Loucy (cell line): ENCODE measurements at regions not wholly inside any gene's neighbourhood (a gene's known extent, or its start where the extent isn't known, plus 50 kb on each side); places are given as distances from the start of the nearest gene placed in this dataset.

Experiments used
- H2AFZ ChIP-seq: fragments of 200-600 bp; sonication (generic); 2 replicates; pipeline ENCODE4 v1.6.0; 2016; ENCODE audit warnings: antibody characterized with exemption, mild to moderate bottlenecking, low read length, moderate library complexity
- H3F3A ChIP-seq: fragments of 200-600 bp; 2 replicates; pipeline ENCODE4 v1.6.0; 2016; ENCODE audit warnings: antibody characterized with exemption, low read depth, mild to moderate bottlenecking
- H3K27me3 ChIP-seq: fragments of 200-600 bp; sonication (generic); 2 replicates; pipeline ENCODE4 v1.6.1; 2014; ENCODE audit warnings: low read length, mild to moderate bottlenecking; ENCODE audit not compliant: insufficient read depth, poor library complexity, severe bottlenecking
- H3K36me3 ChIP-seq: fragments of 200-600 bp; sonication (generic); 2 replicates; pipeline ENCODE4 v1.6.1; 2016; ENCODE audit warnings: low read length; ENCODE audit not compliant: insufficient read depth
- H3K4me1 ChIP-seq: fragments of 200-600 bp; sonication (generic); 2 replicates; pipeline ENCODE4 v1.5.1; 2014; ENCODE audit warnings: low read length, mild to moderate bottlenecking; ENCODE audit not compliant: insufficient read depth, poor library complexity, severe bottlenecking
- H3K4me2 ChIP-seq: fragments of 200-600 bp; sonication (generic); 2 replicates; pipeline ENCODE4 v1.6.0; 2014; ENCODE audit warnings: antibody characterized with exemption, low read length, low read depth, mild to moderate bottlenecking; ENCODE audit not compliant: poor library complexity, severe bottlenecking
- H3K4me3 ChIP-seq: fragments of 200-600 bp; sonication (generic); 2 replicates; pipeline ENCODE4 v1.5.1; 2014; ENCODE audit warnings: low read length, mild to moderate bottlenecking, mixed read lengths; ENCODE audit not compliant: poor library complexity, severe bottlenecking
- H3K79me2 ChIP-seq: fragments of 200-600 bp; sonication (generic); 2 replicates; pipeline ENCODE4 v1.6.1; 2014; ENCODE audit warnings: low read length; ENCODE audit not compliant: insufficient read depth
- H3K9ac ChIP-seq: fragments of 200-600 bp; sonication (generic); 2 replicates; pipeline ENCODE4 v1.6.0; 2014; ENCODE audit warnings: mild to moderate bottlenecking, low read depth, low read length, moderate library complexity; ENCODE audit not compliant: poor library complexity, severe bottlenecking
- H3K9me2 ChIP-seq: fragments of 200-600 bp; sonication (generic); replicated peaks from 2 replicates; pipeline ENCODE4 v1.6.1; 2016; ENCODE audit warnings: low read depth, low read length, mixed read lengths
- H3K9me3 ChIP-seq: fragments of 200-600 bp; sonication (generic); 2 replicates; pipeline ENCODE4 v1.6.1; 2014; ENCODE audit warnings: mild to moderate bottlenecking, antibody characterized with exemption, low read length, low read depth; ENCODE audit not compliant: insufficient read depth
- H4K20me1 ChIP-seq: fragments of 200-600 bp; sonication (generic); 2 replicates; pipeline ENCODE4 v1.6.0; 2014; ENCODE audit warnings: antibody characterized with exemption, low read length, mild to moderate bottlenecking; ENCODE audit not compliant: insufficient read depth, poor library complexity, severe bottlenecking
- EZH2phosphoT487 ChIP-seq: fragments of 200-600 bp; IDR thresholded peaks from 2 replicates; pipeline ENCODE4 v1.6.1; 2018; ENCODE audit warnings: antibody characterized with exemption, mild to moderate bottlenecking, moderate library complexity, borderline replicate concordance
- TF ChIP-seq, protein P1 (sequence below): fragments of 200-600 bp; sonication (generic); conservative IDR thresholded peaks from 2 replicates; pipeline ENCODE4 v1.5.1; 2014; ENCODE audit warnings: mild to moderate bottlenecking, antibody characterized with exemption, low read length

DNA sequence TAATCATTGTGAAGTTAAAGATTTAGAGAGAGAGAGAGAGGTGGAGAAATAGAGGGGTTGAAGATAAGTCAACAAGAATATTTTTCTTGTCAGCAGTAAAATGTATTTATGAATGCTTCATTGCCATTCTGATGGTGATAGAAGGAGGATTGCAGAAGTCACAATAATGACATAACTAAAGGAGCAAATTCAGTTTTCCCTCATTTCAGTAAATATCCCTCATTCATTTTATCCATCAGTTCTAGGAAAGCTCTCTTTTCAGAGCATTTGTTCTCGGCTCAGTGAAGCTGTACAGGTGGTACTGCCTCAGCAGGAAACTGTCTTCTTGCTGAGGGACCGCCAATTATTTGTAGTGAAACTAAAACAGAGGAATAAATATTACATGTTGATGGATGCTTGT, 681.4 kb downstream of the CETN3 start:
- H3K27me3 ChIP-seq, result no peaks in the 10 kb centered on the region
- H4K20me1 ChIP-seq, result no peaks in the 10 kb centered on the region
- no peak overlapping the region for H3K4me3 ChIP-seq
- no peaks in the 10 kb centered on the region for H3K4me1 ChIP-seq
- no peak overlapping the region for H3K4me2 ChIP-seq
- H3K79me2 ChIP-seq, result no peaks in the 10 kb centered on the region
- no peaks in the 10 kb centered on the region for H3F3A ChIP-seq
- no peaks in the 10 kb centered on the region for H3K9me2 ChIP-seq
- H3K36me3 ChIP-seq, result no peaks in the 10 kb centered on the region
- H3K9ac ChIP-seq, result no peak overlapping the region
- no peaks in the 10 kb centered on the region for H3K9me3 ChIP-seq
- H2AFZ ChIP-seq, result no peak overlapping the region
- TF ChIP-seq EZH2phosphoT487, result no peak
- TF ChIP-seq, protein P1, sequence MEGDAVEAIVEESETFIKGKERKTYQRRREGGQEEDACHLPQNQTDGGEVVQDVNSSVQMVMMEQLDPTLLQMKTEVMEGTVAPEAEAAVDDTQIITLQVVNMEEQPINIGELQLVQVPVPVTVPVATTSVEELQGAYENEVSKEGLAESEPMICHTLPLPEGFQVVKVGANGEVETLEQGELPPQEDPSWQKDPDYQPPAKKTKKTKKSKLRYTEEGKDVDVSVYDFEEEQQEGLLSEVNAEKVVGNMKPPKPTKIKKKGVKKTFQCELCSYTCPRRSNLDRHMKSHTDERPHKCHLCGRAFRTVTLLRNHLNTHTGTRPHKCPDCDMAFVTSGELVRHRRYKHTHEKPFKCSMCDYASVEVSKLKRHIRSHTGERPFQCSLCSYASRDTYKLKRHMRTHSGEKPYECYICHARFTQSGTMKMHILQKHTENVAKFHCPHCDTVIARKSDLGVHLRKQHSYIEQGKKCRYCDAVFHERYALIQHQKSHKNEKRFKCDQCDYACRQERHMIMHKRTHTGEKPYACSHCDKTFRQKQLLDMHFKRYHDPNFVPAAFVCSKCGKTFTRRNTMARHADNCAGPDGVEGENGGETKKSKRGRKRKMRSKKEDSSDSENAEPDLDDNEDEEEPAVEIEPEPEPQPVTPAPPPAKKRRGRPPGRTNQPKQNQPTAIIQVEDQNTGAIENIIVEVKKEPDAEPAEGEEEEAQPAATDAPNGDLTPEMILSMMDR, result no peak

DNA sequence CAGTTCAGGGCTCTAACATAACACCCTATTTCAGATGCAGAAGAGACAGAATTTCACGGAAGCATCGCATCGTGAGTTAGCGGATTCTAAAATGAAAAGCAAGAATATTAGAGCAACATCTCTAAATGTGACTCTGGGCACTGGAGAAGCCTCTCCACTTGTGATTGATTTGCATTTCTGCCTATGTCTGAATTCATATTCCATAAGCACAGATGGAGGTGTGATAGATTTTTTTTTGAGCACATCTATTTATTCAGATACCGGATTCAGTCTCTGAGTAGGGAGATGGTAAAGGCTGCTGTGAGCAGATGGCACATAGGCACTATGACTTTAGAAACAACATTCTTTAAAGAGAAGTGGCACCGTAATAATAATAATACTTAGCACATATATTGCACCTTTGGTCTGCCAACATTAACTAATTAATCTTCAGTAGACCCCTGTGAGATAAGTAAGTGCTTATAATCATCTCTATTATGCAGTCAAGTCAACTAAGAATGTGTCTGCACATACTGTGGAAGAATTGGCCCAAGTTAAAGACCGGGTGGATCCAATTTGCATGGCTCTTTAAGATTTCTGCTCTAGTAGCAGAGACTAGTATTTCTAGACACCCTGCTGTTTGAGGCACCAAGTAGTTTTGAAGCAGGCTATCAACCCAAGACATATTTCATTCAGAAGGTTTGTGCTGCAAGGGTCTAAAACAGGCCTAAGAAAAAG, 685.0 kb downstream of the CETN3 start:
- TF ChIP-seq EZH2phosphoT487, result no peak
- TF ChIP-seq, protein P1, result no peak

DNA sequence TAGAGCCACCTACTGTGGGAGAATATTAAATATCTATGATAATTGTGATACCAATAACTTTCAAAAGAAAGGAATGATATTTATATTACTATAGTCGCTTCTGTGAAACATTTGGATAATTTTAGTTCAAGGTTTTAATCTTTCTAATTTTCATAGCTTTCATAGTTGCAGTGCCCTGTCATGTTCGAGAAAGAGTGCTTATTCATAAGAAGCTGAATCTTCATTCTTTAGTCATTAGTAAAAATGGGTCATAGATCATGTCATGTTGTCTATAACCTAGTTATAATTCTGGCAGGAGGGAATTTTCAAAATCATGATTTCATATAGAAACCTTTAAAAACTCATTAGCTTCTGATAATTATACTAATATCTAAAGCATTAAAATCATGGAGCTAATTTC, 685.6 kb downstream of the CETN3 start:
- Histone ChIP-seq H3K36me3 (no peaks in the 10 kb centered on the region), H3K4me2 (no peak overlapping the region), H3K9ac (no peak overlapping the region), H3K4me3 (no peak overlapping the region), H3F3A (no peaks in the 10 kb centered on the region), H4K20me1 (no peaks in the 10 kb centered on the region), H3K9me2 (no peaks in the 10 kb centered on the region), H3K79me2 (no peaks in the 10 kb centered on the region), H3K27me3 (no peaks in the 10 kb centered on the region), H3K9me3 (no peaks in the 10 kb centered on the region), H2AFZ (no peak overlapping the region), H3K4me1 (no peaks in the 10 kb centered on the region)
- no peak for TF ChIP-seq EZH2phosphoT487
- TF ChIP-seq, protein P1, result no peak

More for the DNA sequence above, 685.0 kb downstream of the CETN3 start:
- Histone ChIP-seq H3K9me2 (no peaks in the 10 kb centered on the region), H3K4me1 (no peaks in the 10 kb centered on the region), H3K4me2 (no peak overlapping the region), H3F3A (no peaks in the 10 kb centered on the region), H3K27me3 (no peaks in the 10 kb centered on the region), H2AFZ (no peak overlapping the region), H3K4me3 (no peak overlapping the region), H3K9me3 (no peaks in the 10 kb centered on the region), H3K9ac (no peak overlapping the region), H4K20me1 (no peaks in the 10 kb centered on the region), H3K79me2 (no peaks in the 10 kb centered on the region), H3K36me3 (no peaks in the 10 kb centered on the region)
